ENCODE measurements at regions not wholly inside any gene's neighbourhood (a gene's known extent, or its start where the extent isn't known, plus 50 kb on each side); places are given as distances from the start of the nearest gene placed in this dataset.
"Not testable (repeated sequence)": the region's sequence is repeated elsewhere in the genome, so short reads cannot be mapped to it uniquely, and the experiment has no call there.

DNA sequence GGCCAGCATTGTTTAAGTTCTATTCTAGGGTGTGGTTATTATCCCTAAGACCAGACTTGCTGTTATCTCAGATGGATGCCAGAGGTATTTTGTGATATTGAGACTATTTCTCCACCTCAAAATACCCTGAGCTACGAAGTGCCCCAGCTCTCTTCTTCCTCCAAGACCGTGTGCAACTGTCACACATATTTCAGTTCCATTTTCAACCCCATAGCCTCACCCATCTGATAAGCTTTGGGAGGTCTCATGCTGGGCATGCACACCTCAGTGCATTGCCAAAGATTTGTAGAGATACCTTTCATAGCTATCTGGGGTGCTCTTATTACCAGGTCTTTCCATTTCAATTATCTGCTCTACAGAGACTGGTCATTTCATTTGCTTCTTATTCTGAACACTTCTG is 815.8 kb upstream of the EYS start:
- no peak for DNase-seq (ENCODE audit: low read depth)
- no peak overlapping the region for H3K4me3 ChIP-seq (ENCODE audit: low read depth, low read length)
- H3K27me3 ChIP-seq (ENCODE audit: control insufficient read depth, insufficient read depth, low read length) = no peaks in the 10 kb centered on the region
- ChIA-PET POLR2A (no interaction called here), CTCF (no interaction called here)
- TF ChIP-seq, protein P1, sequence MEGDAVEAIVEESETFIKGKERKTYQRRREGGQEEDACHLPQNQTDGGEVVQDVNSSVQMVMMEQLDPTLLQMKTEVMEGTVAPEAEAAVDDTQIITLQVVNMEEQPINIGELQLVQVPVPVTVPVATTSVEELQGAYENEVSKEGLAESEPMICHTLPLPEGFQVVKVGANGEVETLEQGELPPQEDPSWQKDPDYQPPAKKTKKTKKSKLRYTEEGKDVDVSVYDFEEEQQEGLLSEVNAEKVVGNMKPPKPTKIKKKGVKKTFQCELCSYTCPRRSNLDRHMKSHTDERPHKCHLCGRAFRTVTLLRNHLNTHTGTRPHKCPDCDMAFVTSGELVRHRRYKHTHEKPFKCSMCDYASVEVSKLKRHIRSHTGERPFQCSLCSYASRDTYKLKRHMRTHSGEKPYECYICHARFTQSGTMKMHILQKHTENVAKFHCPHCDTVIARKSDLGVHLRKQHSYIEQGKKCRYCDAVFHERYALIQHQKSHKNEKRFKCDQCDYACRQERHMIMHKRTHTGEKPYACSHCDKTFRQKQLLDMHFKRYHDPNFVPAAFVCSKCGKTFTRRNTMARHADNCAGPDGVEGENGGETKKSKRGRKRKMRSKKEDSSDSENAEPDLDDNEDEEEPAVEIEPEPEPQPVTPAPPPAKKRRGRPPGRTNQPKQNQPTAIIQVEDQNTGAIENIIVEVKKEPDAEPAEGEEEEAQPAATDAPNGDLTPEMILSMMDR (IDR thresholded peaks at IDR 0.05; ENCODE audit: insufficient read depth, low read depth, low read length) = no peak
- no peaks in the 10 kb centered on the region for H3K36me3 ChIP-seq (ENCODE audit: control insufficient read depth, insufficient read depth, low read length)

DNA sequence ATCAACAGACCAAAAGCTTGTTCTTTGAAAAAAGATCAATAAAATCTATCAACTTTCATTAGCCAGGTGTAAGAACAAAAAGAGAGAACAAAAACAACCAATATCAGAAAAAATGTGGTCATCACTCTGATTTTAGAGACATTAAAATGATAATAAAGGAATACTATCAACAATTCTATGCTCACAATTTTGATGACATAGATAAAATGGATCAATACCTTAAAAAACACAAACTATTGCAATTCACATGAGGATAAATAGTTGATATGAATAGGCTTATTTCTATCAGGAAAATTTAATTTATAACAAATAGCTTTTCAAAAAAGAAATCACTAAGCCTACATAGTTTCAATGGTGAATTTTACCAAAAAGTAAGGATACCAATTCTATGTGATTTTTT is 809.4 kb upstream of the EYS start:
- CTCF ChIA-PET = no interaction called here
- no peak for DNase-seq (ENCODE audit: low read depth)
- Histone ChIP-seq H3K4me3 (ENCODE audit: low read depth, low read length) (no peak overlapping the region), H3K36me3 (ENCODE audit: control insufficient read depth, insufficient read depth, low read length) (no peaks in the 10 kb centered on the region), H3K27me3 (ENCODE audit: control insufficient read depth, insufficient read depth, low read length) (no peaks in the 10 kb centered on the region)
- POLR2A ChIA-PET = no interaction called here
- TF ChIP-seq, protein P1 (IDR thresholded peaks at IDR 0.05; ENCODE audit: insufficient read depth, low read depth, low read length) = no peak

DNA sequence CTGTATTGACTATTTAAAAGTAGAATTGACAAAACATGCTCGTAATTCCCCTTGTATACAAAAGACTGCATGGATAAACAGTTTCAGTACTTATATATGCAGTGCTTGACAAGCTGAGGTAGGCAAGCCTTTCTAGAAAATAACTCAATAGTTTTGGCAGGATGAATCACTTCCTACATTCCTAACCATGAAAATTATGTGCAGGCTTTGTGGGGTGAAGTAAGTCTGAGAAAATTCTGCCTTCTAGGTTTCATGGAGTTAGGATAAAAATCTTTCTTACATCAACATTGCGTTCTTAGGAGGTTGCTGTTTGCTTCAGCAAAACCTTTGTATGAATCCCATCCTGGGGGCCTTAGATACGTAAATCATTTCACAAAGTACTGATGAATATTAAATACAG is 801.4 kb upstream of the EYS start:
- Histone ChIP-seq H3K27me3 (ENCODE audit: control insufficient read depth, insufficient read depth, low read length) (no peaks in the 10 kb centered on the region), H3K36me3 (ENCODE audit: control insufficient read depth, insufficient read depth, low read length) (no peaks in the 10 kb centered on the region), H3K4me3 (ENCODE audit: low read depth, low read length) (no peak overlapping the region)
- ChIA-PET POLR2A (no interaction called here), CTCF (no interaction called here)
- no peak for DNase-seq (ENCODE audit: low read depth)
- TF ChIP-seq, protein P1 (IDR thresholded peaks at IDR 0.05; ENCODE audit: insufficient read depth, low read depth, low read length) = no peak

DNA sequence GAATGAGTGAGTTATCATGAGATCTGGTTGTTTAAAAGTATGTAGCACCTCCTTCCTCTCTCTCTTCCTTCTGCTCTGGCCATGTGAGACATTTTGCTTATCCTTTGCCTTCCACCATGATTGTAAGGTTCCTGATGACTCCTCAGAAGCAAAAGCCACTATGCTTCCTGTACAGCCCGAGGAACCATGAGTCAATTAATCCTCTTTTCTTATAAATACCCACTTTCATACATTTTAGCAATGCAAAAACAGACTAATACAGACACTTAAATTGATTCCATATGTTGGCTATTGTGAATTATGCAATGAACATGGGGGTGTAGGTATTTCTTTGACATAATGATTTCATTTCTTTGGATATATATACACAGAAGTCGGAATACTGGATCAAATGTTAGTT is 792.8 kb upstream of the EYS start:
- Histone ChIP-seq H3K4me3 (ENCODE audit: low read depth, low read length) (no peak overlapping the region), H3K36me3 (ENCODE audit: control insufficient read depth, insufficient read depth, low read length) (no peaks in the 10 kb centered on the region), H3K27me3 (ENCODE audit: control insufficient read depth, insufficient read depth, low read length) (no peaks in the 10 kb centered on the region)
- ChIA-PET POLR2A (no interaction called here), CTCF (no interaction called here)
- DNase-seq (ENCODE audit: low read depth) = no peak
- TF ChIP-seq, protein P1 (IDR thresholded peaks at IDR 0.05; ENCODE audit: insufficient read depth, low read depth, low read length) = no peak

DNA sequence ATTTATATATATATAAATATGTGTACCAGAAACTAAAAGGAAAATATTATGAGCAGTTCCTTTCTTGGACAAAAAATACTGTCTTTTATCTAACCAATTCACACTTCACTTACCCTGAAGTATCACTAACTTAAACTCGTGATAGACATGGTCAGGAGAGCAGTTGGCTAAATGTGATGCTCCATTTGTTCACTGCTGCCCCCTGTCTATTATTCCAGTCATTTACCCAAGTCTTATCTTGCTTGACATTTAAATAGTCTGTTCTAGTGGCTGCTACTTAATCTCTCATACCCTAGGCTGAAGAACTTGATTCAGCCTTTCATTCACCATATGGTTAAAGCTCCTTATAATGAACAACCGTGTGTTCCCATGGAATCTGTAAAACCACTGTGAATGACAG is 789.6 kb upstream of the EYS start:
- TF ChIP-seq, protein P1 (IDR thresholded peaks at IDR 0.05; ENCODE audit: insufficient read depth, low read depth, low read length) = no peak
- H3K4me3 ChIP-seq (ENCODE audit: low read depth, low read length) = no peak overlapping the region
- DNase-seq (ENCODE audit: low read depth) = no peak
- CTCF ChIA-PET = no interaction called here
- POLR2A ChIA-PET = no interaction called here
- H3K27me3 ChIP-seq (ENCODE audit: control insufficient read depth, insufficient read depth, low read length) = no peaks in the 10 kb centered on the region
- H3K36me3 ChIP-seq (ENCODE audit: control insufficient read depth, insufficient read depth, low read length) = no peaks in the 10 kb centered on the region

DNA sequence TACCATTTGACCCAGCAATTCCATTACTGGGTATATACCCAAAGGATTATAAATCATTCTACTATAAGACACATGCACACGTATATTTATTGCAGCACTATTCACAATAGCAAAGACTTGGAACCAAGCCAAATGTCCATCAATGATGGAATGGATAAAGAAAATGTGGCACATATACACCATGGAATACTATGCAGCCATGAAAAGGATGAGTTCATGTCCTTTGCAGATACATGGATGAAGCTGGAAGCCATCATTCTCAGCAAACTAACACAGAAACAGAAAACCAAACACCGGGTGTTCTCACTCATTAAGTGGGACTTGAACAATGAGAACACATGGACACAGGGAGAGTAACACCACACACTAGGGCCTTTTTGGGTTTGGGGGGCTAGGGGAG is 787.6 kb upstream of the EYS start:
- H3K36me3 ChIP-seq (ENCODE audit: control insufficient read depth, insufficient read depth, low read length); DNase-seq (ENCODE audit: low read depth); H3K27me3 ChIP-seq (ENCODE audit: control insufficient read depth, insufficient read depth, low read length); CTCF ChIA-PET; POLR2A ChIA-PET; H3K4me3 ChIP-seq (ENCODE audit: low read depth, low read length): not testable (repeated sequence)
